Middle frontal gyrus (tissue), 1 donor: ENCODE measurements at regions not wholly inside any gene's neighbourhood (a gene's known extent, or its start where the extent isn't known, plus 50 kb on each side); places are given as distances from the start of the nearest gene placed in this dataset.

ENCODE experiments used
- DNase-seq: peaks from one replicate; pipeline ENCODE4 v3.0.0-alpha.2; 2015; ENCODE audit warnings: low spot score; ENCODE audit errors: extremely low spot score

DNA sequence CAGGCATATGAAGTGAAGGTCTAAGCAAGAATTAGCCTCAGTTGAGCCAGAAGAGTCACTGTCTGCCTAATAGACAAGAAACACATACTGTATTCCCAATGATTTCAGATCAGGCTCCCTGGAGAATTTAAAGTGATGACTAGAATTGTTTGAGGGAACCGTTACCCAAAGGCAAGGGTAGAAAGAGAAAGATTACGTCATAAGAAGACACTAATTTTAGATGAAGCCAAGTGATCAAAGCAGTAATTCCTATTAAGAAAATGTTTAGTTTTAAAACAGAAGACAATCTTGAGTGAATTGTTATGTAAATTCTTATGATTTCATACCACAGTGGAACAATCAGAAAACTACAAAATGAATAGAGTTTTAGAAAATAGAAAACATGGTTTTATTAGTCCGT lies 194.5 kb upstream of the ARSJ start:
- DNase-seq, result no peak

DNA sequence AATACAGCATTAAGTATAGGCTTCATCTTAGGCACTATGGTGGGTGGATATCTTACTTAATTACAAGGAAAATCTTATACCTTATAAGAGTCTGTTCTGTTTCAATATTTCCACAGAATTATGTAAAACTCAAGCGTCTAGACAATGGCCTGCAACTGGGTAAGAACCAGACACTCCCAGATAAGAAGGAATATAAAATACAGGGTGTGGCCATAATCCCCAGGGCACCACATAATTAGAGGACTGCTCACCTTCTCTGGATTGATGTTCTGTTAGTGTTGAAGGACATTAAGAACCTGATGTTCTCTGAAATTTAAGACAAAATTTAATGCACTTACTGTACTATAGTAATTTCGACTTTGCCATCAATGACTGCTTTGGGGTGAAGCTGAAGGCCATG lies 198.2 kb upstream of the ARSJ start:
- no peak for DNase-seq

GRCh38 chr4:114178392-114178791 lies 198.9 kb upstream of the ARSJ start:
- DNase-seq, result no peak

DNA sequence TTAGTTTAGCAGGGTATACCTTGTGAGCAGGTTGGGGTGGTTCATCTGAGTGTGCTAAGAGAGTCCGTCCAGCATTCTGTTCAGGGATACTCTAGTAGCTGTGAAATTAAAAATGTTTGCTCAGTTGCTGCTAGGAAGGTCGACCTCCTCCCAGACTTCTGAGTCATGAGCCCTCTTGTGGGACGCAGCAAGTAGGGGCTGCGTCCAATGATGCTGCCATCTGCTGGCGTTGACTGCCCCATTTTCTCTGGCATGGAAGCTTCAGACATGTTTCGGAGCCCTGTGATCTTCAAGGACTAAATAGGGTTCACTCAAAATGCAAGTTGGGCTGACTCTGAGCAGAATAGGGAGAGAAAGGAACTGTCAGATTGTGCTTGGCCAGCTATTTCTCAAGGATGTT lies 201.0 kb upstream of the ARSJ start:
- DNase-seq, result no peak

DNA sequence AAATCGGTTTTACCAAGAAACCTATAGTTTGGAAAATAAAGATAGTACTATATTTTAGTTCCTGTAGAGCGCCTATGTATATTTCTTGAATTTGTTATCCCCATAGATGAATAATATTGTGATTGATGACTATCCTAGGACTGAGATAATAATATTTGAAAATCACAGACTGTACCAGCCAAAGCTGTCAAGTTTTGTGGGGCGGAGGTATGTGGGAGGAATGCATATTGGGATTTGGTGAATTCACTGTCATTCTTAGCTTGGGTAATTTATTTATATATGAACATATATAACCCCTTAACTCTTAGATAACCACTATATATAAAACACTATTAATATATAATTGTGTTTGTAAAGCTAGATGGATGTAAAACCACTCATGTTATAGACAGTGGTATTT lies 205.5 kb upstream of the ARSJ start:
- DNase-seq, result no peak

GRCh38 chr4:114187592-114187991 lies 208.1 kb upstream of the ARSJ start:
- no peak for DNase-seq

- DNase-seq, result no peak
Measured at GRCh38 chr4:114191496-114191895, 212.0 kb upstream of the ARSJ start.

DNA sequence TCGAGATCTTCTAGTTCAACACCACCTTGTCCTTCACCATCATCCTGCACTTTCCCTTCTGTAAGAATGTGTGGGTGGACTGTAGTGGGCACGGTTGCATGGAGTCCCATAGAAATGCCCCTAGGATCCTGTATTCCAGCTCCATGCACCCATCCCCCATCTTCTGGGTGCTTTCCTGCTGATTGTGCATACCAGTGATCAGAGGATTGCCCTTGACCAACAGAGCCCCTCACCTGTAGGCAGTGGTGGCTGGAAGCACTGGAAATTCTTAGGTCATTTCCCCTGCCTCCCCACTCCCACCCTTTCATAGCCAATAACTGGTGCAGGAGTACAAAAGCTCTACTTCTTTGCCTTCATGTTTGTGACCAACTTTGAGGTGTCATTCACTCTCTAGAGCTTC lies 213.4 kb upstream of the ARSJ start:
- DNase-seq, result no peak

- DNase-seq, result no peak
Measured at GRCh38 chr4:114193624-114194399, 214.4 kb upstream of the ARSJ start.

DNA sequence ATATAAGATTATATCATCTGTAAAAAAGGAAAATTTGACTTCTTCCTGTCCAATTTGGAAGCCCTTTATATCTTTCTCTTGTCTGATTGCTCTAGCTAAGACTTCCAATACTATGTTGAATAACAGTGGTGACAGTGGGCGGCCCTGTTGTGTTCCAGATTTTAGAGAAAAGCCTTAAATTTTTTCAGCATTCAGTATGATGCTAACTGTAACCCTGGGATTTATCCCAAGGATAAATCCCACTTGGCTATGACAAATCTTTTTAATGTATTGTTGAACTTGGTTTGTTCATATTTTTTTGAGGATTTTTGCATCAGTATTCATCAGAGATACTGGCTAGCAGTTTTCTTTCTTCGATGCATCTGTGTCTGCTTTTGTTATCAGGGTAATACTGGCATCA lies 217.2 kb upstream of the ARSJ start:
- DNase-seq, result no peak

DNA sequence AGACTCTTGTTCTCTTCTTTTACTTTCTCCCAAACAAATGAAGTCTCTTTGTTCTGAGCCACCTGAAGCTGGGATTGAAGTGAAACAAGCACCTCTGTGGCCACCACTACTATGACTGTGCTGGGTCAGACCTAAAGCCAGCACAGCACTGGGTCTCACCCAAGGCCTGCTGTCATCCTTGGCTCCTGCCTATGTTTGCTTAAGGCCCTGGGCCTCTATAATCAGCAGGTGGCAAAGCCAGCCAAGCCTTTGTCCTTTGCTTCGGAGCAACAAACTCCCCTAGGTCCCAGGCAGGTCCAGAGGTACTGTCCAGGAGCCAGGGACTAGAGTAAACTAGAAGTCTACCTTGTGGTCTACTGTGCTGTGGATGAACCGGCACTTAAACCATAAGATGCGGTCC lies 220.6 kb upstream of the ARSJ start:
- DNase-seq, result no peak

DNA sequence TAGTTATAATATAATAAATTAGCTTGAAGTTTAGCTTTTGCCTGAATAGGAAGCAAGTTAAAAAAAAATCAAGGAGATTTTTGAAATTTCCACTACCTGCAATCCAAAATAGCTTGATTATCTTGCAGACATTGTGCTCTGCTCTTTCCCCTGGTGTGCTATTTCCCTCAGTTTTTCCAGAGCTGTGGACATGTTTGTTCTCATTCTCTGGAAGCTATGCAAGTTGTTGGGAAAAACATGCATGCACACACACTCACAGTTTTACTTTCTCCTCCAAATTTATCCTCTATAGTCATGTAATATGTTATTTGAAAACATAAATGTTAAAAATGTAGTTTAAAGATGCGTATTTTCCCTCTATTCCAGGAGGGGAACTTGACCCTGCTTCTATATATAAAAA lies 225.8 kb upstream of the ARSJ start:
- DNase-seq, result no peak

GRCh38 chr4:114208574-114209151 lies 229.2 kb upstream of the ARSJ start:
- DNase-seq, result no peak

- DNase-seq, result no peak
Measured at GRCh38 chr4:114209584-114209983, 230.1 kb upstream of the ARSJ start.

GRCh38 chr4:114211556-114211955 lies 232.1 kb upstream of the ARSJ start:
- no peak for DNase-seq

DNA sequence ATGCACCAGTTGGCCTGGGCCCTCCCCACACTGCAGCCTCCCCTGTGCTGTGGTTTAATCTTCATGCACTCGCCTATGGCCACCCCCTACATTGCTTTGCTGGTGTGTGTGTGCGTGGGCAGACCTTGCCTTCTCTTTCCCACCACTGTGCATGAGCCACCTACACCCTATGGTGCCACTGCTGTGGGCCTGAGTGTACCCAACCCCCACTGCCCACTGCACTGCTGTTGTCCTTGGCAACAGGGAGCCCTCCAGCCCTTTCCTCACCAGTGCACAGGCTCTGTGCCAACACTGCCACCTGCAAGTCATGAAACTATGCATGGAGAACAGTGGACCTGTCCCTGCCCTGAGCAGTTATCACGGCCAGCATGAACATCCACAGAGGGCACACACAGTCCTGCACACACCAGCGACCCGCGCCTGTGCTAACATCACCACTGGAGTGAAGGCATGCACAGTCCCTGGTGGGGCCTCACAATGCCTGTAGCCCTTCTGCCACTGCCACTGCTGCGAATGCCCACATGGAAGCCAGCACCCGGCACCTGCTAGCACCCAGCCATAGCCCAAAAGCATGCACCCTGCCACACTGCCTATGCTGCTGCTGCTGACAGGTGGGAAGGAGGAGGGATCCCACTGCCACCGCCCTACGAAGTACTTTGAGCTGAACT lies 237.8 kb upstream of the ARSJ start:
- DNase-seq, result no peak

- DNase-seq, result no peak
Measured at GRCh38 chr4:114223580-114223979, 244.1 kb upstream of the ARSJ start.

GRCh38 chr4:114225436-114225835 lies 246.0 kb upstream of the ARSJ start:
- no peak for DNase-seq

- no peak for DNase-seq
Measured at GRCh38 chr4:114226179-114226578, 246.7 kb upstream of the ARSJ start.

GRCh38 chr4:114226968-114227760 lies 247.7 kb upstream of the ARSJ start:
- no peak for DNase-seq

- no peak for DNase-seq
Measured at GRCh38 chr4:114229706-114230105, 250.3 kb upstream of the ARSJ start.

DNA sequence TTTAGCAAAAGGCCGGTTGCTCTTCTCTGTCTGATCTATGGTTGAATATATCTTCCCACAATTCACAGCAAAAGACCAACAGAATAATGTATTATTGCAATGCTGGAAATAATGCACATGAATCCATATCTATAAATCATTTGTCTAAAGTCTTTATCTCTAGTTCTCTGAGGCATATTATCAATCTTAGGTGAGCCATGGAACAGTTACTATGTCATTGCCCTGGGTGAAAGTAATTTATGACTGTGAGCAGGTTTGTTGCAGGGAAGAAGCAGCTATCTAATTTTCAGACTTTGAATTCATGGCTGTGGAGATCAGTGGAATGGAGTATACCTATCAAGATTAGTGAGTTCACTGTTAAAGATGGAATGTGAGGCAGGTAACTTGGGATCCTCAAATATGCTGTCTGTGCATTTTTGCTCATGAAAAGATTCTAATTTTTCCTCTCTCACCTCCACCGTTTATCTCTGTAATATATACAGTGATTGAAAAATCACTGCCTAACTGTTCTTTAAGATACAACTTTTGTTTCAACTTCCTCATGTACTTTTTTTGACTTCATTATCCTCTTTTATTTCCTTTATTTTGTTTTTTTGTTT lies 256.8 kb upstream of the ARSJ start:
- no peak for DNase-seq
